ENCODE measurements at regions not wholly inside any gene's neighbourhood (a gene's known extent, or its start where the extent isn't known, plus 50 kb on each side); places are given as distances from the start of the nearest gene placed in this dataset.

- Histone ChIP-seq H4K20me1 (replicated peaks; ENCODE audit: control insufficient read depth, extremely low read depth, insufficient read depth, low read length) (no peaks in the 10 kb centered on the region), H3K27me3 (ENCODE audit: control insufficient read depth in 2 of 2, insufficient read depth in 2 of 2, low read length in 2 of 2) (no peaks in the 10 kb centered on the region), H3K4me3 (replicated peaks in 1 of 3; ENCODE audit: insufficient read depth in 1 of 3, low read depth in 1 of 3, low read length in 3 of 3) (no peak overlapping the region), H3K4me2 (ENCODE audit: insufficient read depth, low read length) (no peak overlapping the region), H3K27ac (ENCODE audit: insufficient read depth, low read depth, low read length) (no peak overlapping the region), H2AFZ (ENCODE audit: low read depth, low read length) (no peak overlapping the region), H3K9me3 (replicated peaks; ENCODE audit: control insufficient read depth, insufficient read depth, low read length) (no peaks in the 10 kb centered on the region), H3K9ac (replicated peaks; ENCODE audit: extremely low read depth, insufficient read depth, low read length) (no peak overlapping the region), H3K9me1 (replicated peaks; ENCODE audit: control insufficient read depth, extremely low read depth, insufficient read depth, low read length) (no peaks in the 10 kb centered on the region), H3K79me2 (ENCODE audit: control insufficient read depth, insufficient read depth, low read length) (no peaks in the 10 kb centered on the region), H3K4me1 (ENCODE audit: control insufficient read depth, extremely low read depth, insufficient read depth, low read length) (no peaks in the 10 kb centered on the region), H3K36me3 (ENCODE audit: control insufficient read depth in 2 of 2, extremely low read depth in 1 of 2, insufficient read depth in 2 of 2, low read length in 2 of 2) (no peaks in the 10 kb centered on the region)
- DNase-seq (ENCODE audit: low read depth, low spot score) (no peak), FAIRE-seq (no peak)
- BruUV-seq (replicated peaks) = no TSS peak
- TF ChIP-seq JUN (IDR thresholded peaks at IDR 0.05; ENCODE audit: borderline replicate concordance, insufficient read depth, insufficient read length, low read depth) = no peak
- no peak for TF ChIP-seq POLR2AphosphoS5 (IDR thresholded peaks at IDR 0.05; ENCODE audit: insufficient read depth, low read depth, low read length)
- no peak for TF ChIP-seq FOS (IDR thresholded peaks at IDR 0.05; ENCODE audit: borderline replicate concordance, insufficient read depth, low read length)
- TF ChIP-seq EZH2 (IDR thresholded peaks at IDR 0.05; ENCODE audit: borderline replicate concordance, low read depth, low read length, severe bottlenecking) = no peak
- TF ChIP-seq POLR2A (IDR thresholded peaks at IDR 0.05; ENCODE audit: low read depth, low read length) = no peak
- TF ChIP-seq CTCF (IDR thresholded peaks at IDR 0.05; ENCODE audit: extremely low read depth in 1 of 2, insufficient read depth in 1 of 2, low read depth in 1 of 2, low read length in 2 of 2) = no peak
- TF ChIP-seq MYC (IDR thresholded peaks at IDR 0.05; ENCODE audit: low read depth, low read length) = no peak
- no peak for TF ChIP-seq GATA2 (IDR thresholded peaks at IDR 0.05; ENCODE audit: insufficient read depth, insufficient read length, low read depth, low read length)
- no peak for TF ChIP-seq MAX (IDR thresholded peaks at IDR 0.05; ENCODE audit: insufficient read depth, insufficient read length)
- POLR2A ChIA-PET = no interaction called here
- dilution Hi-C loops (cut with MboI; ENCODE audit: extremely low pct_ligation_motif_present, low sequenced_read_pairs) = no loop called here
- CTCF ChIA-PET = no interaction called here
- intact Hi-C loops (cut with micrococcal nuclease) = no loop called here
Measured at GRCh38 chr11:79506124-79506523, 65.3 kb upstream of the TENM4 start.
